ENCODE measurements at regions not wholly inside any gene's neighbourhood (a gene's known extent, or its start where the extent isn't known, plus 50 kb on each side); places are given as distances from the start of the nearest gene placed in this dataset.

- no peak for TF ChIP-seq CTCF (conservative IDR thresholded peaks at IDR 0.05)
- Mint-ChIP-seq H3K9me3 (peaks cover 5% of the 10 kb centered on the region), H3K4me3 (no peak overlapping the region), H3K27ac (no peak overlapping the region), H3K27me3 (no peaks in the 10 kb centered on the region), H3K36me3 (no peaks in the 10 kb centered on the region), H3K4me1 (ENCODE audit: unreplicated experiment) (peaks cover 14% of the 10 kb centered on the region)
- no peak for DNase-seq (ENCODE audit: extremely low spot score, unreplicated experiment)
Observed at GRCh38 chr14:95436354-95436753, 80.1 kb downstream of the SYNE3 start.

GRCh38 chr14:95434121-95434520, 82.3 kb downstream of the SYNE3 start:
- Mint-ChIP-seq H3K4me3 (no peak overlapping the region), H3K27me3 (no peaks in the 10 kb centered on the region), H3K36me3 (no peaks in the 10 kb centered on the region), H3K9me3 (peaks cover 5% of the 10 kb centered on the region), H3K27ac (no peak overlapping the region), H3K4me1 (ENCODE audit: unreplicated experiment) (peaks cover 5% of the 10 kb centered on the region)
- no peak for DNase-seq (ENCODE audit: extremely low spot score, unreplicated experiment)
- TF ChIP-seq CTCF (conservative IDR thresholded peaks at IDR 0.05): no peak

GRCh38 chr14:95433094-95433478, 83.4 kb downstream of the SYNE3 start:
- Mint-ChIP-seq H3K4me1 (ENCODE audit: unreplicated experiment) (peaks cover 5% of the 10 kb centered on the region), H3K4me3 (no peak overlapping the region), H3K27ac (no peak overlapping the region), H3K9me3 (peaks cover 5% of the 10 kb centered on the region), H3K36me3 (no peaks in the 10 kb centered on the region), H3K27me3 (no peaks in the 10 kb centered on the region)
- TF ChIP-seq CTCF (conservative IDR thresholded peaks at IDR 0.05): no peak
- no peak for DNase-seq (ENCODE audit: extremely low spot score, unreplicated experiment)

- peak; percentile 86 for TF ChIP-seq CTCF (conservative IDR thresholded peaks at IDR 0.05)
- Mint-ChIP-seq H3K36me3 (no peaks in the 10 kb centered on the region), H3K27ac (no peak overlapping the region), H3K27me3 (no peaks in the 10 kb centered on the region), H3K4me3 (no peak overlapping the region), H3K9me3 (peaks cover 5% of the 10 kb centered on the region), H3K4me1 (ENCODE audit: unreplicated experiment) (peaks cover 5% of the 10 kb centered on the region)
- DNase-seq (ENCODE audit: extremely low spot score, unreplicated experiment): no peak
Observed at GRCh38 chr14:95432144-95433093, 84.0 kb downstream of the SYNE3 start.

- TF ChIP-seq CTCF (conservative IDR thresholded peaks at IDR 0.05): peak; percentile 76
Observed at GRCh38 chr14:95431199-95432143, 85.0 kb downstream of the SYNE3 start.

More at GRCh38 chr14:95431199-95432143, 85.0 kb downstream of the SYNE3 start:
- no peaks in the 10 kb centered on the region for H3K36me3 Mint-ChIP-seq
- H3K4me3 Mint-ChIP-seq: no peak overlapping the region
- H3K27ac Mint-ChIP-seq: no peak overlapping the region
- no peaks in the 10 kb centered on the region for H3K27me3 Mint-ChIP-seq
- DNase-seq (ENCODE audit: extremely low spot score, unreplicated experiment): no peak
- H3K4me1 Mint-ChIP-seq (ENCODE audit: unreplicated experiment): peaks cover 5% of the 10 kb centered on the region
- peaks cover 5% of the 10 kb centered on the region for H3K9me3 Mint-ChIP-seq
